Mononuclear cell (primary cell): ENCODE measurements at regions not wholly inside any gene's neighbourhood (a gene's known extent, or its start where the extent isn't known, plus 50 kb on each side); places are given as distances from the start of the nearest gene placed in this dataset.

ENCODE experiments used
- H3K27me3 ChIP-seq: 2 replicates; pipeline ENCODE4 v1.6.0; 2011; ENCODE audit warnings: low read length, control low read depth; ENCODE audit not compliant: insufficient read depth
- H3K4me1 ChIP-seq: 2 replicates; pipeline ENCODE4 v1.5.1; 2011; ENCODE audit warnings: mild to moderate bottlenecking, low read length, control low read depth; ENCODE audit not compliant: insufficient read depth
- H3K4me3 ChIP-seq: 2 replicates; pipeline ENCODE4 v1.5.1; 2011; ENCODE audit warnings: mild to moderate bottlenecking, low read length, moderate library complexity
- H3K9me3 ChIP-seq: 2 replicates; pipeline ENCODE4 v1.5.1; 2011; ENCODE audit warnings: low read depth, mild to moderate bottlenecking, control low read depth, low read length

DNA sequence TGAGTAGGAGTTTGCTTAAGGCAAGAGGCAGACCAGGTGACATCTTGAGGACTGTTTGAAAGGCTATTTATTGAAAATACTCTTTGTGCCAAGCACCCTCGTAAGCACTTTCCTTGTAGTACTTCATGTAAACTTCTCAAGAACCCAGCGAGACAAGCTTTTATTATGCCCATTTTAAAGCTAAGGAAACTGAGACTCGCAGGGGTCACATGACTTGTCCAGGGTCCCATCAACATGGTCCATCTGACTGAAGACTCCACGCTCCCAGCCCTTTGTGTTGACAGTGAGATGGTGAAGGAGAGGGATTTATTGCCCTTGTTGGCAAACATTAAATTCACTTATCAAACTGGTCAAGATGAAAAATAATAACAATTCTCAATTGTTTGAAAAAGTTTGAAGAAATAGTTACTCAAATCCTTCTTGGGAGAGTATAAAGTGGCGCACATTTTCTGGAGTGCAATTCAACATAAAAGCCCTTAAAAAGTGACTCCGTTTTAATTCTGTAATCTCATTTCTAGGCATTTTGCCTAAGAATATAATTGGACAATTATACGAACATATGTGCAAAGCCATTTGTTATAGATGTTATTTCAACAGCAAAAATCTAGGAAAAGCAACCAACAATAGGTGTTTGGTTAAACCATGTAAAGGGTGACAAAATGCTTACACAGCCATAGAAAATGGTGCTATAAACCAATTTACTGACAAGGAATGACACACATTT lies 270.5 kb upstream of the NCKAP5 start:
- Histone ChIP-seq H3K4me1 (no peaks in the 10 kb centered on the region), H3K4me3 (no peak overlapping the region), H3K27me3 (no peaks in the 10 kb centered on the region), H3K9me3 (no peaks in the 10 kb centered on the region)

DNA sequence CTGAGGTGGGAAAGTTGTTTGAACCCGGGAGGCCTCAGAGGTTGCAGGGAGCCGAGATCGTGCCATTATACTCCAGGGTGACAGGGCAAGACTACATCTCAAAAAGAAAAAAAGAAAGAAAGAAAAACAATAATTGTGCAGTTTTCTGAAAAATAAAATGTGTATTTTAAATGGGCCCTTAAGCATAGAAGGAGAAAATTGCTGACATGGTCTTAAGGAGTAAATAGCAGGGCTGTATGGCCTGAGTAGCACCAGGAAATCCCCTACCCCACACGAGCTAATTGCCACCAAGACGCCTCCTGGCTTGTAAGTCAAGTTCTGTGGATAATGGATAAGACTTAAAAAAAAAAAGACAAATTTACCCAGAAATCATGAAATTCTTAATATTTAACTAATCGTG lies 271.4 kb upstream of the NCKAP5 start:
- no peaks in the 10 kb centered on the region for H3K4me1 ChIP-seq
- no peaks in the 10 kb centered on the region for H3K9me3 ChIP-seq
- no peaks in the 10 kb centered on the region for H3K27me3 ChIP-seq
- no peak overlapping the region for H3K4me3 ChIP-seq

- H3K9me3 ChIP-seq = no peaks in the 10 kb centered on the region
- H3K4me3 ChIP-seq = no peak overlapping the region
- no peaks in the 10 kb centered on the region for H3K27me3 ChIP-seq
- no peaks in the 10 kb centered on the region for H3K4me1 ChIP-seq
Measured at GRCh38 chr2:133840761-133841160, 272.5 kb upstream of the NCKAP5 start.

DNA sequence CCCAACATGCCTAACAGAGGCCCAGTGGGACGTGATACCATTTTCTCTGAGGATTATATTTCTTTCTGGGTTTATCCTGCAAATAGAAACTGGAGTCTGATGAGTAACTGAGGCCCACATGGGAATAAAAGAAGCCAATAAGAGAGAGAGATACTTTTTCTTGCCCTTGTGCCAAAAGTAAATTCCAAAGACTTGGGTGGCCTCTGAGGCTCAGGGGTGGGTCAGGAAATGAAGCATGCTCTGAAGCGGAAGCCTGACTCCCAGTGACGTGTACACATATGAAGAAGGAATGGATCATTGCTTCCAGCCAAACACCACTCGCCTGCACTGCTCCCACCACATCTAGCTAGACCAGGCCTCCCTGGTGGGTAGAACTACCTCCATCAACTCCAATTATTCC lies 273.6 kb upstream of the NCKAP5 start:
- Histone ChIP-seq H3K4me1 (no peaks in the 10 kb centered on the region), H3K9me3 (no peaks in the 10 kb centered on the region), H3K27me3 (no peaks in the 10 kb centered on the region), H3K4me3 (no peak overlapping the region)

- no peaks in the 10 kb centered on the region for H3K27me3 ChIP-seq
- no peaks in the 10 kb centered on the region for H3K9me3 ChIP-seq
- H3K4me3 ChIP-seq = no peak overlapping the region
- no peaks in the 10 kb centered on the region for H3K4me1 ChIP-seq
Measured at GRCh38 chr2:133842446-133842845, 274.2 kb upstream of the NCKAP5 start.

DNA sequence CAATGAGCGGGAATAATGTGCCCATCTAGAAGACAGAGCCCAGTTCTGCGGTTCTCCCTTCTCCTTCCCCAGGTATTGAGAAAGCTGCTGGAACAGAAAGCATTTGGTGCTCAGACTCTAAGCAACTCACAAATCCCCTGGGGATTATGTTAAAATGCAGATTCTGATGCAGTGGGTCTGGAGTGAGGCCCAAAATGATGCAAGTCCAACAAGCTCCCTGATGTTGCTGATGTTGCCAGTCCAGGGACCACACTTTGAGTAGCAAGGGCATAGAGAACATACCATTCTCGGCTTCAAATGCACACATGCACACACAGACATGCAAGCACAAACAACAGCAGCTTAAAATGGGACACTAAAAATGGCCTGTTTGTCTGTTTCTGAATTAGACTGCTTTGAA lies 274.8 kb upstream of the NCKAP5 start:
- Histone ChIP-seq H3K9me3 (no peaks in the 10 kb centered on the region), H3K4me1 (no peaks in the 10 kb centered on the region), H3K27me3 (no peaks in the 10 kb centered on the region), H3K4me3 (no peak overlapping the region)

- no peaks in the 10 kb centered on the region for H3K9me3 ChIP-seq
- no peak overlapping the region for H3K4me3 ChIP-seq
- H3K27me3 ChIP-seq = no peaks in the 10 kb centered on the region
- no peaks in the 10 kb centered on the region for H3K4me1 ChIP-seq
Measured at GRCh38 chr2:133843551-133843950, 275.3 kb upstream of the NCKAP5 start.

DNA sequence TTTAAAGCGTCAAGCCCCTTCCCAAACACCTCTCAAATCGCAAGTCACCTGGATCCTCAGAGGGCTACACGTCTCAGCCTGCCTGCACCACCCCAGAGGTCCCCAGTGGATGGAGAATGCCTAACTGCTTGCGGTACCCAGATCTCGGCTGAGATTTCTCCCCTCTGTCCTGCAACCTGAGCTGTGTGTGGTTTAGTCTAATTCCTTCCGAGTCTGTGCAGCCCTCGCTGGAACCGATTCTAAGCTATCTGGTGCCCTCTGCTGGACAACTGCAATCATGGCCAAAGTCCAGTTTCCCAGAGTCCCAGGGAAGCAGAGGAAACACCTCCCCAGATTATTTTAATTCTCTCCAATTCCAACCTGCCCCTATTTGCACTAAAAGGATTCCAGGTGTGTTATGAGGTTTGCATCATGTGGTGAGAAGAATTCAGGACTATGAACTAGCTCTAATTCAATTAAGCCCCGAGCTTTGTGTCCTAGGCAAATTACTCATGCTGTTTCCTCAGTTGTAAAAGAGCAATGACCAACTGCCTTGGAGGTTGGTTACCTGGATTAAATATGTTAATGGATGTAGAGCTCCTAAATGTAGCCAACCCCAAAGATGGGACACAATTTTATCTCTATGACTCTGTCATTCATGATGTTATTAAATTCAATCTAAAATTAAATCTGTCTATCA lies 276.1 kb upstream of the NCKAP5 start:
- no peak overlapping the region for H3K4me3 ChIP-seq
- no peaks in the 10 kb centered on the region for H3K9me3 ChIP-seq
- H3K27me3 ChIP-seq = no peaks in the 10 kb centered on the region
- no peaks in the 10 kb centered on the region for H3K4me1 ChIP-seq

DNA sequence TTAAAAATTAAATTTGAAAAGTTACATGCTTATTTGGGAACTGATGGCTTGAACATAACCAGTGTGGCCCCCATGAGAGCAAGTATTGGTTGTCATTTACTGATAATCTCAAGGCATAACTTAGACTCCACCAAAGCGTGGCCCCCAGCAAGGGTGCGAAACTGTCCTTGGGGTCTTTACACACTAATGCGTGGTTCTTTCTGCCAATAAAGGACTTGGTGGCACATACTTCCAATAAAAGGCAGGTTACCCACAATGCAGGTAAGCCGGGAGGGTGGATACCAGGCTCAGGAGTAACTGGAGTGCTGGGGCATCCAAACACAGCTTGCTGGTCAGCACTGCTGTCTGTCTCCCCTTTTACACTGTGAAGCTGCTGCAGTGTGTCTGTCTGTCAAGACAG lies 278.2 kb upstream of the NCKAP5 start:
- Histone ChIP-seq H3K4me1 (no peaks in the 10 kb centered on the region), H3K9me3 (no peaks in the 10 kb centered on the region), H3K27me3 (no peaks in the 10 kb centered on the region), H3K4me3 (no peak overlapping the region)

- H3K4me3 ChIP-seq = no peak overlapping the region
- H3K27me3 ChIP-seq = no peaks in the 10 kb centered on the region
- no peaks in the 10 kb centered on the region for H3K9me3 ChIP-seq
- H3K4me1 ChIP-seq = no peaks in the 10 kb centered on the region
Measured at GRCh38 chr2:133847591-133847990, 279.3 kb upstream of the NCKAP5 start.

DNA sequence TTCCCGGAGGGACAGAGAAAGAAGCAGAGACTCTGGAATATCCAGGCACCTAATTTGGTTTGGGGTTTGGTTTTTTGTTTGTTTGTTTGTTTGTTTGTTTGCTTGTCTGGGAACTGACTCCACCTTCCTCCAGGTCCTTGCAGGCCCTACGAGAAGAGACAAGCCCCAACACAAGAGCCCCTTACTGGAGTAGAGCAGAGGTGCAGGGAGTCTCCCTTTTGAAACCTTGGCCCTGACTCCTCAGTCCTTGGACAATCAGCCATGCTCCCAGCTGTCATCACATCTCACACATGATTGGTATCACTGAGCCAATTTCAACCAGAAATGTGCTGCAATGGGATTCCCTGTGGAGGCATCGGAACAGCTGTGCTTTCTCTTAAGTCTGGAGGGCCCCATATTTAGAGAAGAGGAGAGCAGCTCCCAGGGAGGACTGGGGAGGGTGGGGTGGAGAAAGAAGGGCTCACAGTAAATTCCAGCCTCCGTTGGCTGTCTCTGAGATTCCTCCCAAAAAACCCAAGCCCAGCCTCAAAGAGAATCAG lies 279.9 kb upstream of the NCKAP5 start:
- Histone ChIP-seq H3K4me3 (no peak overlapping the region), H3K4me1 (no peaks in the 10 kb centered on the region), H3K27me3 (no peaks in the 10 kb centered on the region), H3K9me3 (no peaks in the 10 kb centered on the region)

GRCh38 chr2:133849341-133849740 lies 281.1 kb upstream of the NCKAP5 start:
- Histone ChIP-seq H3K9me3 (no peaks in the 10 kb centered on the region), H3K4me1 (no peaks in the 10 kb centered on the region), H3K27me3 (no peaks in the 10 kb centered on the region), H3K4me3 (no peak overlapping the region)

DNA sequence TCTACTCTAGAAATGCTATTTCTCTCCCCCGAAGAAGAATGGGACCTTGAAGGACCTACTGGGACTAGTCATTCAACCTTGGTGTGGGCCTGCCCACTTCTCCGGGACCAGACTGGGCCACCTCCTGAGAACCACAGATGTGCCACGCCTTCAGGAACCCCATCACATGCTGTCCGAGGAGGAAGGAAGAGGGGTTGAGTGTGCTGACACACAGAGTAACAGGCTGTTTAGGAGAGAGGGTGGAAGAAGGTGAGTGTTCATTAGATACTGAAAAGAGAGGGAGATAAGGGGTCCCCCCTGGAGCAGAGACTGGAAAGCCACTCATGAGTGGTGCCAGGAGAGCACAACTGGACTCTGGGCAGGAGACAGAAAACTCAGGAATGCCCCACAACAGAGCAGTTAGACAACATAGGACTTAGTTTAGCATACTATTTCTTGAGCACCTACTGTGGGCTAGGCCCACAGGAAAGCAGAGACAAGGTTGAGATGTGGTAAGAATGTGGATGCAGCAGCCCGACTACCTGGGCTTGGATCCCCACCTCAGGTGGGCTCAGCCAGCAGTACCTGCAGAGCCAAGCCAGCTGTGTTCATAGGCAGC lies 286.4 kb upstream of the NCKAP5 start:
- H3K4me3 ChIP-seq = no peak overlapping the region
- no peaks in the 10 kb centered on the region for H3K27me3 ChIP-seq
- H3K9me3 ChIP-seq = no peaks in the 10 kb centered on the region
- H3K4me1 ChIP-seq = no peaks in the 10 kb centered on the region

GRCh38 chr2:133855526-133855925 lies 287.3 kb upstream of the NCKAP5 start:
- H3K4me3 ChIP-seq = no peak overlapping the region
- no peaks in the 10 kb centered on the region for H3K27me3 ChIP-seq
- H3K9me3 ChIP-seq = no peaks in the 10 kb centered on the region
- H3K4me1 ChIP-seq = no peaks in the 10 kb centered on the region

GRCh38 chr2:133856678-133857077 lies 288.4 kb upstream of the NCKAP5 start:
- Histone ChIP-seq H3K4me1 (no peaks in the 10 kb centered on the region), H3K27me3 (no peaks in the 10 kb centered on the region), H3K9me3 (no peaks in the 10 kb centered on the region), H3K4me3 (no peak overlapping the region)
